ENCODE measurements at regions not wholly inside any gene's neighbourhood (a gene's known extent, or its start where the extent isn't known, plus 50 kb on each side); places are given as distances from the start of the nearest gene placed in this dataset.

DNA sequence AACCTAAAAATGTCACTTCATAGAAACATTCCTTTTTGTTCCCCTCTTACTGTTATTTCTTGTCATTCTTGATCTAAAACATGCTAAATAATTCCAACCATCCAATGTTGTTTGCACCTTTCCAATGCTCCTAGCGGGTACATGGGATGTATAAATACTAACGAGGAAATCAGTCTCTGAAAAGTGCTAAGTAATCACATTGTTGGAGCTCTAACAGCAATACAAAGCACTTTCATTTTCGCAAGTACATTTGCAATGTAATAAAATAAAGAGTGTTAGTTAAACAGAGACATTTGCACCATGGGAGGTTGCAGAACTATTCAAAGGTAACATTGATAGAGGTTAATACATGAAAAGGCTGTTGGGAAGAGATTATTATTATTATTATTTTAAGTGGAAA lies 286.2 kb upstream of the ACVR2A start:
- no peak for DNase-seq (ENCODE audit: unreplicated experiment)
- Mint-ChIP-seq H3K27me3 (ENCODE audit: insufficient read depth, unreplicated experiment) (no peaks in the 10 kb centered on the region), H3K4me1 (ENCODE audit: insufficient read depth, unreplicated experiment) (peaks cover 6% of the 10 kb centered on the region), H3K4me3 (ENCODE audit: unreplicated experiment) (no peak overlapping the region), H3K36me3 (ENCODE audit: insufficient read depth, unreplicated experiment) (no peaks in the 10 kb centered on the region), H3K27ac (ENCODE audit: low read depth, unreplicated experiment) (no peak overlapping the region), H3K9me3 (ENCODE audit: unreplicated experiment) (no peaks in the 10 kb centered on the region)
- CTCF ChIA-PET, result no interaction called here
- POLR2A ChIA-PET, result interaction anchor here (0.6 kb wide), 2 partner anchors 308 to 491 kb away, joined by 3 read pairs; no protein-coding TSS in a partner anchor
- intact Hi-C loops (cut with micrococcal nuclease), result no loop called here
- TF ChIP-seq, protein P1, sequence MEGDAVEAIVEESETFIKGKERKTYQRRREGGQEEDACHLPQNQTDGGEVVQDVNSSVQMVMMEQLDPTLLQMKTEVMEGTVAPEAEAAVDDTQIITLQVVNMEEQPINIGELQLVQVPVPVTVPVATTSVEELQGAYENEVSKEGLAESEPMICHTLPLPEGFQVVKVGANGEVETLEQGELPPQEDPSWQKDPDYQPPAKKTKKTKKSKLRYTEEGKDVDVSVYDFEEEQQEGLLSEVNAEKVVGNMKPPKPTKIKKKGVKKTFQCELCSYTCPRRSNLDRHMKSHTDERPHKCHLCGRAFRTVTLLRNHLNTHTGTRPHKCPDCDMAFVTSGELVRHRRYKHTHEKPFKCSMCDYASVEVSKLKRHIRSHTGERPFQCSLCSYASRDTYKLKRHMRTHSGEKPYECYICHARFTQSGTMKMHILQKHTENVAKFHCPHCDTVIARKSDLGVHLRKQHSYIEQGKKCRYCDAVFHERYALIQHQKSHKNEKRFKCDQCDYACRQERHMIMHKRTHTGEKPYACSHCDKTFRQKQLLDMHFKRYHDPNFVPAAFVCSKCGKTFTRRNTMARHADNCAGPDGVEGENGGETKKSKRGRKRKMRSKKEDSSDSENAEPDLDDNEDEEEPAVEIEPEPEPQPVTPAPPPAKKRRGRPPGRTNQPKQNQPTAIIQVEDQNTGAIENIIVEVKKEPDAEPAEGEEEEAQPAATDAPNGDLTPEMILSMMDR (IDR thresholded peaks at IDR 0.05; ENCODE audit: unreplicated experiment), result no peak
- no TSS peak for BruUV-seq (replicated peaks)

DNA sequence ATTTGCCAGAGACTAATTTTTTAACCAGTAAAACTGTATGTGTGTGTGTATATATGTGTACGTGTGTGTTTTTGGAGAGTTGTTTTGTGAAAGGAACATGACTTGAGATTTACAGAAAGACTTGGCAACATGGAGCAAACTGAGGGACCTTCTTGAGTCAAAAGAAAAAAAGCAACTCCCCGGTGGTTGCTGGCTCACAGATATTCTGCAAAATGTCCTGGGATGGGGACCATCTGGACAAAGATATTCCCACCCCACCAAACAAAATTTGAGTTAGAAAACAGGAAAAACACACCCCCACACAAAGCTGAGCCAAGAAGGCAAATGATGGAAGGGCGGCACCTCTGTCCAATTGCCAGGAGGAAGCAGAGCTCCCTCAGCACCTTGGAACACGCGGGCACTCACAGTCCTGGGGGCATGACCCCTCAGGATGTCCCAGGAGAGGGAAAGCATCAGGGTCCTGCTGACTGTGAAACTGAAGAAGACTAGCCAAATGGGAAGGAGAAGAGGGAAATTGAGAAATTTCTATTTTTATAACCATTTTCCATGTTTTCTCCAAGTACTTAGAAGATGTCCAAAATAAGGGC lies 290.2 kb upstream of the ACVR2A start:
- CTCF ChIA-PET, result no interaction called here

DNA sequence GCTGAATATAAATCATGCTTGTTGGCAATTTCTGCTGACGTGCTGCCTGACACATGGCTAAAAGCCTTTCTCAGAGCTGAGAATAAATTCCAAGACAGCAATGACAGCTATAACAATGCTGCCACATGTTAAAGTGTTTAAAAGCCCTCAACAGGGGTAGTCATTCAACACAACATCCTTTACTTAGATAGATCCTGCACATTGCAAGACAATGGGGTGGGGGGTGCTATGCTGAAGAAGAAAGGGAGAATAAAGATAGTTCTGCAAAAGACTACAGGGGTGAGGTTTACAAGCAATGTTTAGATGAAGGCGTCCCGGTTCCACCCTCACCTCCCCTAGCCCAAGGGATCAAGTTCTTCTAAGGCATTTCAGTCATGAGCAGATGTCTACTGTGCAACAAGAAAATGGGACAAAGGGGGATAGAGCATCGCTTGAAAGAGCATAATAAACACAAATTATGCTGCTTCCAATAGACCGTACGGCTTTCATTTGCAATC lies 291.0 kb upstream of the ACVR2A start:
- H3K4me1 Mint-ChIP-seq (ENCODE audit: insufficient read depth, unreplicated experiment), result no peaks in the 10 kb centered on the region

More for the DNA sequence above, 290.2 kb upstream of the ACVR2A start:
- intact Hi-C loops (cut with micrococcal nuclease), result no loop called here
- Mint-ChIP-seq H3K4me1 (ENCODE audit: insufficient read depth, unreplicated experiment) (no peaks in the 10 kb centered on the region), H3K27ac (ENCODE audit: low read depth, unreplicated experiment) (no peak overlapping the region), H3K27me3 (ENCODE audit: insufficient read depth, unreplicated experiment) (no peaks in the 10 kb centered on the region), H3K4me3 (ENCODE audit: unreplicated experiment) (no peak overlapping the region), H3K9me3 (ENCODE audit: unreplicated experiment) (no peaks in the 10 kb centered on the region), H3K36me3 (ENCODE audit: insufficient read depth, unreplicated experiment) (no peaks in the 10 kb centered on the region)
- BruUV-seq (replicated peaks), result no TSS peak
- no peak for DNase-seq (ENCODE audit: unreplicated experiment)
- POLR2A ChIA-PET, result no interaction called here
- TF ChIP-seq, protein P1 (IDR thresholded peaks at IDR 0.05; ENCODE audit: unreplicated experiment), result no peak

DNA sequence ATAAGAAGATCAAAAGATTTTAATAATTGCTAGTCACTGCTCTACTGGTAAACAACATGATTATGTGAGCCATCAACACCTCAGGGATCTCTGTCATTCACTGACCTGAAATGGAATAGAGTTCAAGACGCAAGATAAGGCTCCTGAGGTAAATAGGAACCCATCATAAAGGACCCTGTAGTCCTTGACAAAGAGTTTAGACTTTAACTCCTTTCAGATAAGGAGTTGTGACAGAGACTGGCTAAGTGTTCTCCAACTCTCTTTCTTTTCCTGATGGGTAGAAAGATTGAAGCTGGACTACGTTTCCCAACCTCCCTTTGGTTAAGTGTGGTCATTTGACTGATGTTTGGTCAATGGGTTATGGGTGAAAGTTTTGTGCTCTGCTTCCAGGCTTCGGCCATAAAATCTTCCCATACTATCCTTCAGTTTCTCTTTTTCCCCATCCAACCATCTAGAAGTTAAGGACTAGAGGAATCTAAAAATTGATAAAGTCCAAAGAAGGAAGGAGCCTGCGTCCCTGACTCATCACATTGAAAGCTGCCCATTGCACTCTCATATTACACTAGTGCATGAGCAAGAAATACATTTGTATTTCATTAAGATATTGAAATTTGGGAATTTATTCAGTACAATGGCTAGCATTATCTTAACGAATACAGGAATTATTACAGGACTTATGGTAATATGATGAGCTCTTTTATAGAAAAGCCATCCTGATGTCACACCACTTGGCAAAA lies 293.7 kb upstream of the ACVR2A start:
- H3K27me3 Mint-ChIP-seq (ENCODE audit: insufficient read depth, unreplicated experiment), result no peaks in the 10 kb centered on the region
- CTCF ChIA-PET, result no interaction called here

More for the DNA sequence above, 291.0 kb upstream of the ACVR2A start:
- Mint-ChIP-seq H3K27ac (ENCODE audit: low read depth, unreplicated experiment) (no peak overlapping the region), H3K9me3 (ENCODE audit: unreplicated experiment) (no peaks in the 10 kb centered on the region), H3K36me3 (ENCODE audit: insufficient read depth, unreplicated experiment) (no peaks in the 10 kb centered on the region), H3K4me3 (ENCODE audit: unreplicated experiment) (no peak overlapping the region), H3K27me3 (ENCODE audit: insufficient read depth, unreplicated experiment) (no peaks in the 10 kb centered on the region)
- DNase-seq (ENCODE audit: unreplicated experiment), result no peak
- BruUV-seq (replicated peaks), result no TSS peak
- POLR2A ChIA-PET, result no interaction called here
- intact Hi-C loops (cut with micrococcal nuclease), result no loop called here
- TF ChIP-seq, protein P1 (IDR thresholded peaks at IDR 0.05; ENCODE audit: unreplicated experiment), result no peak
- CTCF ChIA-PET, result no interaction called here

More for the DNA sequence above, 293.7 kb upstream of the ACVR2A start:
- H3K9me3 Mint-ChIP-seq (ENCODE audit: unreplicated experiment), result no peaks in the 10 kb centered on the region
- no peaks in the 10 kb centered on the region for H3K36me3 Mint-ChIP-seq (ENCODE audit: insufficient read depth, unreplicated experiment)
- no peaks in the 10 kb centered on the region for H3K4me1 Mint-ChIP-seq (ENCODE audit: insufficient read depth, unreplicated experiment)
- BruUV-seq (replicated peaks), result no TSS peak
- no peak overlapping the region for H3K27ac Mint-ChIP-seq (ENCODE audit: low read depth, unreplicated experiment)
- TF ChIP-seq, protein P1 (IDR thresholded peaks at IDR 0.05; ENCODE audit: unreplicated experiment), result no peak
- POLR2A ChIA-PET, result no interaction called here
- H3K4me3 Mint-ChIP-seq (ENCODE audit: unreplicated experiment), result no peak overlapping the region
- no peak for DNase-seq (ENCODE audit: unreplicated experiment)
- intact Hi-C loops (cut with micrococcal nuclease), result no loop called here

Data from MCF 10A (cell line).